Eye (tissue), 1 donor: ENCODE measurements at regions not wholly inside any gene's neighbourhood (a gene's known extent, or its start where the extent isn't known, plus 50 kb on each side); places are given as distances from the start of the nearest gene placed in this dataset.
"Not testable (repeated sequence)": the region's sequence is repeated elsewhere in the genome, so short reads cannot be mapped to it uniquely, and the experiment has no call there.

Experiments
- DNase-seq: peaks from one replicate; pipeline ENCODE4 v3.0.0-alpha.2; 2015

GRCh38 chr1:54474310-54475251, 68.4 kb upstream of the SSBP3 start:
- DNase-seq: peak; percentile 84

GRCh38 chr1:54471588-54471987, 65.4 kb upstream of the SSBP3 start:
- no peak for DNase-seq

GRCh38 chr1:54469444-54469843, 63.2 kb upstream of the SSBP3 start:
- not testable (repeated sequence) for DNase-seq

- DNase-seq: not testable (repeated sequence)
These were observed 62.3 kb upstream of the SSBP3 start for GRCh38 chr1:54468288-54469084.

- DNase-seq: peak; percentile 59
These were observed 59.2 kb upstream of the SSBP3 start for GRCh38 chr1:54465351-54465811.

- DNase-seq: no peak
These were observed 58.4 kb upstream of the SSBP3 start for GRCh38 chr1:54464477-54465146.

GRCh38 chr1:54464031-54464476, 57.9 kb upstream of the SSBP3 start:
- no peak for DNase-seq

- DNase-seq: peak; percentile 46
These were observed 57.3 kb upstream of the SSBP3 start for GRCh38 chr1:54463259-54464030.

GRCh38 chr1:54462597-54463258, 56.5 kb upstream of the SSBP3 start:
- DNase-seq: no peak

- peak; percentile 55 for DNase-seq
These were observed 55.8 kb upstream of the SSBP3 start for GRCh38 chr1:54461731-54462596.

GRCh38 chr1:54460861-54461387, 54.7 kb upstream of the SSBP3 start:
- no peak for DNase-seq

GRCh38 chr1:54460351-54460750, 54.2 kb upstream of the SSBP3 start:
- no peak for DNase-seq

GRCh38 chr1:54459726-54460191, 53.6 kb upstream of the SSBP3 start:
- peak; percentile 88 for DNase-seq

- DNase-seq: no peak
These were observed 52.9 kb upstream of the SSBP3 start for GRCh38 chr1:54459140-54459539.

GRCh38 chr1:54456921-54457529, 50.8 kb upstream of the SSBP3 start:
- DNase-seq: no peak

- DNase-seq: no peak
These were observed 50.2 kb upstream of the SSBP3 start for GRCh38 chr1:54456361-54456760.
